Heart left ventricle (tissue), 16 donors: ENCODE measurements at regions not wholly inside any gene's neighbourhood (a gene's known extent, or its start where the extent isn't known, plus 50 kb on each side); places are given as distances from the start of the nearest gene placed in this dataset.
"Not testable (repeated sequence)": the region's sequence is repeated elsewhere in the genome, so short reads cannot be mapped to it uniquely, and the experiment has no call there.

Experiments used
- ATAC-seq, 4 donors: fragments of 200-7000 bp; cut with Tn5 transposase; one replicate each; pipeline ENCODE4 v1.9.1; 2020 to 2022; ENCODE audit warnings: moderate library complexity in 4 of 4, mild to moderate bottlenecking in 3 of 4, moderate number of reproducible peaks in 1 of 4
- DNase-seq, 5 donors: peaks; one replicate each; pipeline ENCODE4 v3.0.0-alpha.2; 2020
- H3K27ac ChIP-seq, 12 donors: fragments of 200-600 bp; sonication (generic) in 4 of 12; one replicate each; pipeline versions ENCODE4 v1.5.0 to v1.8.0; 2016 to 2022; ENCODE audit warnings: mild to moderate bottlenecking in 2 of 12
- H3K27me3 ChIP-seq, 9 donors: fragments of 200-600 bp; sonication (generic) in 2 of 9; one replicate each; pipeline versions ENCODE4 v1.5.1 to v1.8.0; 2016 to 2022; ENCODE audit warnings: mild to moderate bottlenecking in 3 of 9
- H3K36me3 ChIP-seq, 9 donors: fragments of 200-600 bp; sonication (generic) in 2 of 9; one replicate each; pipeline versions ENCODE4 v1.5.0 to v1.8.0; 2018 to 2022; ENCODE audit warnings: mild to moderate bottlenecking in 2 of 9
- H3K4me1 ChIP-seq, 12 donors: fragments of 200-600 bp; sonication (generic) in 4 of 12; one replicate each; pipeline versions ENCODE4 v1.5.0 to v1.8.0; 2016 to 2022; ENCODE audit warnings: mild to moderate bottlenecking in 3 of 12
- H3K4me3 ChIP-seq, 12 donors: fragments of 200-600 bp; sonication (generic) in 4 of 12; one replicate each; pipeline versions ENCODE4 v1.5.0 to v1.8.0; 2017 to 2022; ENCODE audit warnings: mild to moderate bottlenecking in 9 of 12, moderate library complexity in 4 of 12
- H3K9me3 ChIP-seq, 12 donors: fragments of 200-600 bp; sonication (generic) in 4 of 12; one replicate each; pipeline versions ENCODE4 v1.5.0 to v1.8.0; 2016 to 2022; ENCODE audit warnings: mild to moderate bottlenecking in 1 of 12
- POLR2A ChIP-seq, 2 donors: fragments of 450-650 bp; IDR thresholded peaks; one replicate each; pipeline ENCODE4 v1.6.1; 2017; ENCODE audit warnings: antibody characterized with exemption in 2 of 2, mild to moderate bottlenecking in 2 of 2, moderate library complexity in 2 of 2
- WGBS, 4 donors: extraction: QIAGEN DNeasy Blood & Tissue Kit in 2 of 4; methylation state at CpG; one replicate each; pipeline versions ENCODE4 v1.1.5 to v1.1.7; 2013 to 2018; 5-methylcytosine and 5-hydroxymethylcytosine counted together
- intact Hi-C, 10 donors: fragments of 100-400 bp; cut with DNase I; formaldehyde crosslinking; loops; one replicate each; pipeline versions ENCODE4 v1.11.1 to v1.14.2; 2022
- TF ChIP-seq, protein P1 (sequence below), 12 donors: fragments of 200-600 bp; sonication (generic) in 4 of 12; IDR thresholded peaks; one replicate each; pipeline versions ENCODE4 v1.5.0 to v1.8.0; 2018 to 2022; ENCODE audit warnings: antibody characterized with exemption in 12 of 12, mild to moderate bottlenecking in 5 of 12
- donor health status: ischemic (EF 13 %, LVEDD 7.1; RV severe dilation, severe dysfunction).
- donor health status: healthy with polysubstance abuse.
- donor health status: DM: no; HTN: yes; CAD: no.
- donor health status: DM: no; HTN: no; CAD: no.
- donor health status: ischemic (EF 25% LVEDD 6.9; RV normal size, moderate dysfunction).
- donor health status: ischemic (EF 25% LVEDD 5.7; RV mildly dilated, moderate dysfunction).
- donor health status: healthy.
- donor health status: DM: yes; HTN: yes; CAD: no.
- donor health status: ischemic (EF 35%, LVEDD 5.7; RV mildly dilated, moderate dysfunction).
- donor health status: nonischemic (EF 11% LVEDD 7.7; RV severe dilation, severe dysfunction).
- donor health status: DM: yes; HTN: yes; CAD: no.
- donor health status: PGD.
- donor health status: ischemic (EF 29% LVEDD 5.4; RV normal size, mild dysfunction).
- donor health status: nonischemic (EF 23%, LVEDD 6.1; RV moderate dilation, normal function).

- peaks cover 0 to 3% (median 0%) of the 10 kb centered on the region in 9 donors for H3K27me3 ChIP-seq
- no peaks in the 10 kb centered on the region for H3K4me1 ChIP-seq
- no peaks in the 10 kb centered on the region for H3K9me3 ChIP-seq
- DNase-seq, result no peak
- intact Hi-C loops, result no loop called here
- no peak overlapping the region for H3K4me3 ChIP-seq
- TF ChIP-seq POLR2A (IDR thresholded peaks at IDR 0.05), result no peak
- ATAC-seq, result no peak
- WGBS, 4 donors, result 82 to 91% (median 88%) methylated on average over 2 of the region's 2 CpGs
- H3K27ac ChIP-seq, result no peak overlapping the region
- no peaks in the 10 kb centered on the region for H3K36me3 ChIP-seq
Observed at GRCh38 chr18:54662986-54663385, 71.9 kb downstream of the DYNAP start.

GRCh38 chr18:54669701-54670100, 78.7 kb downstream of the DYNAP start:
- H3K4me3 ChIP-seq, H3K9me3 ChIP-seq, H3K4me1 ChIP-seq, H3K27ac ChIP-seq, H3K36me3 ChIP-seq, H3K27me3 ChIP-seq, DNase-seq, ATAC-seq: not testable (repeated sequence)
- 86 to 92% (median 90%) methylated on average over 15 of the region's 15 CpGs for WGBS, 4 donors
- intact Hi-C loops, result loop anchor here in 9 of 10 donors (2.0 to 10.0 kb wide), 7 partner anchors 111 to 277 kb away; no protein-coding TSS in a partner anchor

DNA sequence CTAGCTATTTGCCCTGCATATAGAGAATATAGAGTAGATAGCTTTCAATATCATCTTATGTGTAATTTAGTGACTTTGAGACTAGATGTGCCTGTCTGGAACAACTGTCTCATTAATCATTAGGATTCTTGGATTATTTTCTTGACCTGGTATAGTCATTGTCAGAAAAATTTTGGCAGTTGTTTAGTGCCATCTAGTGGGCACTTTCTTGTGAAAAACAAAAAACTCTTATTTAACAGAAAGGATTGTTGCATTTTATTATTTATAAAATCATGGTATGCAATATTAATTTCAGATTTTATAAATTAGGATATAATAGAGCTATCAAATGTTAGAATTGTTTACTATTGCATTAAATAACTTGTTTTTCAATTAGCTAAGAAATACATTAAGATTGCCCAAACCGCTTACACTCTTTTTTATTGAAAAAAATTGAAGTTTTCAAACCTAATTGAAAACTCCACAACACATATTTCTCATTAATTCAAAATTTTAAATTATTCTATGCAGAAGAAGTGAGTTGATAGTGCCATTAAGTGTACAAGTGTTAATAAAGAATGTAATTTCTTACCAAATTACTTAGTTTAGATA, 80.3 kb downstream of the DYNAP start:
- Histone ChIP-seq H3K4me1 (no peaks in the 10 kb centered on the region), H3K27ac (no peak overlapping the region), H3K36me3 (no peaks in the 10 kb centered on the region), H3K9me3 (peaks cover 0 to 4% (median 0%) of the 10 kb centered on the region in 12 donors), H3K27me3 (peaks cover 0 to 4% (median 0%) of the 10 kb centered on the region in 9 donors), H3K4me3 (no peak overlapping the region)
- DNase-seq, result no peak
- WGBS, 4 donors, result 97 to 99% (median 99%) methylated on average over 1 of the region's 1 CpG
- TF ChIP-seq POLR2A (IDR thresholded peaks at IDR 0.05), result no peak
- TF ChIP-seq, protein P1, sequence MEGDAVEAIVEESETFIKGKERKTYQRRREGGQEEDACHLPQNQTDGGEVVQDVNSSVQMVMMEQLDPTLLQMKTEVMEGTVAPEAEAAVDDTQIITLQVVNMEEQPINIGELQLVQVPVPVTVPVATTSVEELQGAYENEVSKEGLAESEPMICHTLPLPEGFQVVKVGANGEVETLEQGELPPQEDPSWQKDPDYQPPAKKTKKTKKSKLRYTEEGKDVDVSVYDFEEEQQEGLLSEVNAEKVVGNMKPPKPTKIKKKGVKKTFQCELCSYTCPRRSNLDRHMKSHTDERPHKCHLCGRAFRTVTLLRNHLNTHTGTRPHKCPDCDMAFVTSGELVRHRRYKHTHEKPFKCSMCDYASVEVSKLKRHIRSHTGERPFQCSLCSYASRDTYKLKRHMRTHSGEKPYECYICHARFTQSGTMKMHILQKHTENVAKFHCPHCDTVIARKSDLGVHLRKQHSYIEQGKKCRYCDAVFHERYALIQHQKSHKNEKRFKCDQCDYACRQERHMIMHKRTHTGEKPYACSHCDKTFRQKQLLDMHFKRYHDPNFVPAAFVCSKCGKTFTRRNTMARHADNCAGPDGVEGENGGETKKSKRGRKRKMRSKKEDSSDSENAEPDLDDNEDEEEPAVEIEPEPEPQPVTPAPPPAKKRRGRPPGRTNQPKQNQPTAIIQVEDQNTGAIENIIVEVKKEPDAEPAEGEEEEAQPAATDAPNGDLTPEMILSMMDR (IDR thresholded peaks at IDR 0.05), result peak; percentile 35 to 74 (median 61)
- no peak for ATAC-seq
- intact Hi-C loops, result loop anchor here in 9 of 10 donors (2.0 to 10.0 kb wide), 7 partner anchors 113 to 279 kb away; no protein-coding TSS in a partner anchor

DNA sequence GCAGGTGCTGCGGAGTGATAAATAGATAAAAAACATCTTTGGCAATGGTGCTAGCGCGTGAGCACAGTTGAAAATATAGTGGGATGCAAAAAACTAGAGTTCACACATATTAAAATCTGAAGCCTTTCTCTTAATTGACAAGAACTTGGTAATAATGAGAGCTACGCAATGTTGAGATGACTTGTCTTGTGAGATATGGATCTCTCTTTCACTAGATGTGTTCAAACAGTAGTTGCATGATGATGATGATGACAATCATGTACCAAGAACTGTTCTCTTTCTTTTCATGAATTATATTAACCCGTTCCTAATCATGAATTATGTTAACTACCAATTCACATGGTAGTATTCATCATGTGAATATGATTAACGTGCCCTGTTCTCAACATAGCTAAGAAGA, 81.1 kb downstream of the DYNAP start:
- H3K36me3 ChIP-seq, result no peaks in the 10 kb centered on the region
- TF ChIP-seq POLR2A (IDR thresholded peaks at IDR 0.05), result no peak
- TF ChIP-seq, protein P1 (IDR thresholded peaks at IDR 0.05), result no peak
- DNase-seq, result no peak

DNA sequence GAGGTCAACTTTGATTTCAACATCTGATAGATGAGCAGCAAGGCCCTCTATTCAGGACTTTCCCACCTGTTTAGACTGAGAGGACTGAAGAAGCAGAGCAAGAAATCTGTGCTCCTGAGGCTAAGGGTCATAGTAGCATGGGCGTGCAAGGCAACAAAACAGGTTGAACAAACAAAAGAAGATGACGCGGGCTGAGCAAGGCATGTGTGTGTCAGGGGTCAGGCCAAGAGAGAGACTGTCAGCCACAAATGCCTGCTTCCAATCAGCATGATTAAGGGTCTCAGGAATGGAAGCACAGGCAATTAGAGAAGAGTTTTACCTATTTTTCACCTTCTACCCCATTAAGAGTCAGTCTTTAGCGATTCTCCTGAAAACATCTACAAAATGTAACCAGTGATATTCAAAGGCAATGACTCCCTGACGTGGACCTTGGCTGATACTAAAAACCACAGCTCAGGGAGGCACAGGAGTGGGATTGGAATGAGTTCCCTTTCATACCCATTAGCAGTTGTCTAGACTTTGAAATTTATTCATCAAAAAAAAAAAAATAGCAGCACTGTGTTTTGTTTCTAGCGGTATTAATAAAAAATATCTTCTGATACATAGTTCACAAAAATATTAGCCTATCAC, 81.9 kb downstream of the DYNAP start:
- intact Hi-C loops, result loop anchor here in 8 of 10 donors (5.0 to 10.0 kb wide), 5 partner anchors 116 to 281 kb away; no protein-coding TSS in a partner anchor
- no peak for ATAC-seq
- TF ChIP-seq, protein P1 (IDR thresholded peaks at IDR 0.05), result no peak
- TF ChIP-seq POLR2A (IDR thresholded peaks at IDR 0.05), result no peak
- no peak for DNase-seq
- Histone ChIP-seq H3K27ac (no peak overlapping the region), H3K27me3 (peaks cover 0 to 4% (median 0%) of the 10 kb centered on the region in 9 donors), H3K36me3 (no peaks in the 10 kb centered on the region), H3K4me1 (no peaks in the 10 kb centered on the region), H3K4me3 (no peak overlapping the region), H3K9me3 (peaks cover 0 to 7% (median 0%) of the 10 kb centered on the region in 12 donors)
- 72 to 86% (median 82%) methylated on average over 6 of the region's 6 CpGs for WGBS, 4 donors

More for the DNA sequence above, 81.1 kb downstream of the DYNAP start:
- H3K27me3 ChIP-seq, result peaks cover 0 to 4% (median 0%) of the 10 kb centered on the region in 9 donors
- ATAC-seq, result no peak
- intact Hi-C loops, result loop anchor here in 8 of 10 donors (5.0 to 10.0 kb wide), 5 partner anchors 115 to 280 kb away; no protein-coding TSS in a partner anchor
- H3K4me3 ChIP-seq, result no peak overlapping the region
- whole genome bisulfite sequencing, 4 donors, result 88 to 90% (median 88%) methylated on average over 6 of the region's 6 CpGs
- no peaks in the 10 kb centered on the region for H3K4me1 ChIP-seq
- H3K9me3 ChIP-seq, result peaks cover 0 to 7% (median 0%) of the 10 kb centered on the region in 12 donors
- H3K27ac ChIP-seq, result no peak overlapping the region
